Liver (tissue), 3 donors: ENCODE measurements at regions not wholly inside any gene's neighbourhood (a gene's known extent, or its start where the extent isn't known, plus 50 kb on each side); places are given as distances from the start of the nearest gene placed in this dataset.

Experiments used
- ATF3 ChIP-seq: IDR thresholded peaks from 2 replicates; pipeline ENCODE4 v1.6.1; 2016; ENCODE audit warnings: antibody characterized with exemption
- FOXA1 ChIP-seq: IDR thresholded peaks from 2 replicates; pipeline ENCODE4 v1.6.1; 2016; ENCODE audit warnings: antibody characterized with exemption
- GABPA ChIP-seq, 2 donors: IDR thresholded peaks in 1 of 2; conservative IDR thresholded peaks in 1 of 2; 2 replicates each; pipeline ENCODE4 v1.6.1; 2016; ENCODE audit warnings: antibody characterized with exemption in 2 of 2, mild to moderate bottlenecking in 1 of 2, moderate library complexity in 1 of 2
- JUND ChIP-seq, 2 donors: IDR thresholded peaks; 2 replicates each; pipeline ENCODE4 v1.6.1; 2016; ENCODE audit warnings: antibody characterized with exemption in 2 of 2
- RAD21 ChIP-seq, 2 donors: IDR thresholded peaks; 2 replicates each; pipeline ENCODE4 v1.6.1; 2016; ENCODE audit warnings: antibody characterized with exemption in 2 of 2, mild to moderate bottlenecking in 2 of 2
- SP1 ChIP-seq: IDR thresholded peaks from 2 replicates; pipeline ENCODE4 v1.6.1; 2018; ENCODE audit warnings: antibody characterized with exemption, mild to moderate bottlenecking
- YY1 ChIP-seq: IDR thresholded peaks from 2 replicates; pipeline ENCODE4 v1.6.1; 2016; ENCODE audit warnings: antibody characterized with exemption, mild to moderate bottlenecking
- TF ChIP-seq, protein P1 (sequence below): fragments of 150-350 bp; IDR thresholded peaks from 2 replicates; pipeline ENCODE4 v1.5.1; 2017; ENCODE audit warnings: improper control_type of control experiment, low read depth, low read length; ENCODE audit not compliant: missing input control
- TF ChIP-seq, protein P2 (sequence below): IDR thresholded peaks from 2 replicates; pipeline ENCODE4 v1.6.1; 2016; ENCODE audit warnings: antibody characterized with exemption, mild to moderate bottlenecking
- TF ChIP-seq, protein P3 (sequence below): IDR thresholded peaks from 2 replicates; pipeline ENCODE4 v1.6.1; 2016; ENCODE audit warnings: antibody characterized with exemption
- donor health status: healthy.
- donor health status: healthy.

DNA sequence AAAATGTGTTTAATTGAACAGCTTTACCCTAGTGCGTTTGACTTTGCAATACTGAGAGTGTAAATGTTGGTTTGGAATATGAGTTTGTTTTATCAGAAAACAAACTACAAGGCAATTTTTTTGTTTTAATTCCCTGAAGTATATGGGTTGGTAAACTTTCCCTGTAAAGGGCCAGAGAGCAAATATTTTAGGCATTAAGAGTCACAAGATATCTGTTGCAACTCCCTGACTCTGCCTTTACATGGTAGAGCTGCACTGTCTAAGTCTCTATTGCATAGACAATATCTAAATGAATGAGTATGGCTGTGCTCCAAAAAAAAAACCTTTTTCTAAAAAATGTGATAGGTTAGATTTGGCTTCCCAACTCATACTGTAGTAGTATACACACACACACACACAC is 115.1 kb upstream of the PBX1 start:
- no peak for TF ChIP-seq RAD21 (IDR thresholded peaks at IDR 0.05)
- TF ChIP-seq, protein P1, sequence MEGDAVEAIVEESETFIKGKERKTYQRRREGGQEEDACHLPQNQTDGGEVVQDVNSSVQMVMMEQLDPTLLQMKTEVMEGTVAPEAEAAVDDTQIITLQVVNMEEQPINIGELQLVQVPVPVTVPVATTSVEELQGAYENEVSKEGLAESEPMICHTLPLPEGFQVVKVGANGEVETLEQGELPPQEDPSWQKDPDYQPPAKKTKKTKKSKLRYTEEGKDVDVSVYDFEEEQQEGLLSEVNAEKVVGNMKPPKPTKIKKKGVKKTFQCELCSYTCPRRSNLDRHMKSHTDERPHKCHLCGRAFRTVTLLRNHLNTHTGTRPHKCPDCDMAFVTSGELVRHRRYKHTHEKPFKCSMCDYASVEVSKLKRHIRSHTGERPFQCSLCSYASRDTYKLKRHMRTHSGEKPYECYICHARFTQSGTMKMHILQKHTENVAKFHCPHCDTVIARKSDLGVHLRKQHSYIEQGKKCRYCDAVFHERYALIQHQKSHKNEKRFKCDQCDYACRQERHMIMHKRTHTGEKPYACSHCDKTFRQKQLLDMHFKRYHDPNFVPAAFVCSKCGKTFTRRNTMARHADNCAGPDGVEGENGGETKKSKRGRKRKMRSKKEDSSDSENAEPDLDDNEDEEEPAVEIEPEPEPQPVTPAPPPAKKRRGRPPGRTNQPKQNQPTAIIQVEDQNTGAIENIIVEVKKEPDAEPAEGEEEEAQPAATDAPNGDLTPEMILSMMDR = no peak
- TF ChIP-seq JUND (IDR thresholded peaks at IDR 0.05) = no peak
- TF ChIP-seq GABPA (IDR thresholded peaks at IDR 0.05 in 1 of 2, conservative IDR thresholded peaks at IDR 0.05 in 1 of 2) = no peak
- no peak for TF ChIP-seq ATF3
- no peak for TF ChIP-seq YY1
- TF ChIP-seq SP1 = no peak
- TF ChIP-seq, protein P2, sequence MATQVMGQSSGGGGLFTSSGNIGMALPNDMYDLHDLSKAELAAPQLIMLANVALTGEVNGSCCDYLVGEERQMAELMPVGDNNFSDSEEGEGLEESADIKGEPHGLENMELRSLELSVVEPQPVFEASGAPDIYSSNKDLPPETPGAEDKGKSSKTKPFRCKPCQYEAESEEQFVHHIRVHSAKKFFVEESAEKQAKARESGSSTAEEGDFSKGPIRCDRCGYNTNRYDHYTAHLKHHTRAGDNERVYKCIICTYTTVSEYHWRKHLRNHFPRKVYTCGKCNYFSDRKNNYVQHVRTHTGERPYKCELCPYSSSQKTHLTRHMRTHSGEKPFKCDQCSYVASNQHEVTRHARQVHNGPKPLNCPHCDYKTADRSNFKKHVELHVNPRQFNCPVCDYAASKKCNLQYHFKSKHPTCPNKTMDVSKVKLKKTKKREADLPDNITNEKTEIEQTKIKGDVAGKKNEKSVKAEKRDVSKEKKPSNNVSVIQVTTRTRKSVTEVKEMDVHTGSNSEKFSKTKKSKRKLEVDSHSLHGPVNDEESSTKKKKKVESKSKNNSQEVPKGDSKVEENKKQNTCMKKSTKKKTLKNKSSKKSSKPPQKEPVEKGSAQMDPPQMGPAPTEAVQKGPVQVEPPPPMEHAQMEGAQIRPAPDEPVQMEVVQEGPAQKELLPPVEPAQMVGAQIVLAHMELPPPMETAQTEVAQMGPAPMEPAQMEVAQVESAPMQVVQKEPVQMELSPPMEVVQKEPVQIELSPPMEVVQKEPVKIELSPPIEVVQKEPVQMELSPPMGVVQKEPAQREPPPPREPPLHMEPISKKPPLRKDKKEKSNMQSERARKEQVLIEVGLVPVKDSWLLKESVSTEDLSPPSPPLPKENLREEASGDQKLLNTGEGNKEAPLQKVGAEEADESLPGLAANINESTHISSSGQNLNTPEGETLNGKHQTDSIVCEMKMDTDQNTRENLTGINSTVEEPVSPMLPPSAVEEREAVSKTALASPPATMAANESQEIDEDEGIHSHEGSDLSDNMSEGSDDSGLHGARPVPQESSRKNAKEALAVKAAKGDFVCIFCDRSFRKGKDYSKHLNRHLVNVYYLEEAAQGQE = no peak
- TF ChIP-seq FOXA1 = no peak
- TF ChIP-seq, protein P3, sequence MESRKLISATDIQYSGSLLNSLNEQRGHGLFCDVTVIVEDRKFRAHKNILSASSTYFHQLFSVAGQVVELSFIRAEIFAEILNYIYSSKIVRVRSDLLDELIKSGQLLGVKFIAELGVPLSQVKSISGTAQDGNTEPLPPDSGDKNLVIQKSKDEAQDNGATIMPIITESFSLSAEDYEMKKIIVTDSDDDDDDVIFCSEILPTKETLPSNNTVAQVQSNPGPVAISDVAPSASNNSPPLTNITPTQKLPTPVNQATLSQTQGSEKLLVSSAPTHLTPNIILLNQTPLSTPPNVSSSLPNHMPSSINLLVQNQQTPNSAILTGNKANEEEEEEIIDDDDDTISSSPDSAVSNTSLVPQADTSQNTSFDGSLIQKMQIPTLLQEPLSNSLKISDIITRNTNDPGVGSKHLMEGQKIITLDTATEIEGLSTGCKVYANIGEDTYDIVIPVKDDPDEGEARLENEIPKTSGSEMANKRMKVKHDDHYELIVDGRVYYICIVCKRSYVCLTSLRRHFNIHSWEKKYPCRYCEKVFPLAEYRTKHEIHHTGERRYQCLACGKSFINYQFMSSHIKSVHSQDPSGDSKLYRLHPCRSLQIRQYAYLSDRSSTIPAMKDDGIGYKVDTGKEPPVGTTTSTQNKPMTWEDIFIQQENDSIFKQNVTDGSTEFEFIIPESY = no peak
